DLD1 (cell line): ENCODE measurements at regions not wholly inside any gene's neighbourhood (a gene's known extent, or its start where the extent isn't known, plus 50 kb on each side); places are given as distances from the start of the nearest gene placed in this dataset.

Experiments
- in situ Hi-C: cut with HindIII; loops from 2 replicates; pipeline ENCODE4 v1.10.0; 2017; ENCODE audit warnings: low sequenced_read_pairs

GRCh38 chr7:32153006-32153405 is 82.8 kb upstream of the PDE1C start:
- in situ Hi-C loops, result no loop called here

GRCh38 chr7:32152576-32152975 is 82.4 kb upstream of the PDE1C start:
- in situ Hi-C loops, result no loop called here

GRCh38 chr7:32150589-32150988 is 80.4 kb upstream of the PDE1C start:
- in situ Hi-C loops, result no loop called here

GRCh38 chr7:32150039-32150438 is 79.8 kb upstream of the PDE1C start:
- in situ Hi-C loops, result no loop called here

GRCh38 chr7:32147546-32148268 is 77.5 kb upstream of the PDE1C start:
- in situ Hi-C loops, result no loop called here

GRCh38 chr7:32145911-32146310 is 75.7 kb upstream of the PDE1C start:
- in situ Hi-C loops, result no loop called here

- in situ Hi-C loops, result no loop called here
Measured at GRCh38 chr7:32144676-32145075, 74.5 kb upstream of the PDE1C start.

GRCh38 chr7:32143301-32143700 is 73.1 kb upstream of the PDE1C start:
- in situ Hi-C loops, result no loop called here

- in situ Hi-C loops, result no loop called here
Measured at GRCh38 chr7:32142649-32143048, 72.4 kb upstream of the PDE1C start.

GRCh38 chr7:32140210-32140939 is 70.2 kb upstream of the PDE1C start:
- in situ Hi-C loops, result no loop called here

GRCh38 chr7:32137059-32137458 is 66.9 kb upstream of the PDE1C start:
- in situ Hi-C loops, result no loop called here

GRCh38 chr7:32131091-32131490 is 60.9 kb upstream of the PDE1C start:
- in situ Hi-C loops, result no loop called here

GRCh38 chr7:32126843-32127242 is 56.6 kb upstream of the PDE1C start:
- in situ Hi-C loops, result no loop called here
